GM19240 (cell line): ENCODE measurements at regions not wholly inside any gene's neighbourhood (a gene's known extent, or its start where the extent isn't known, plus 50 kb on each side); places are given as distances from the start of the nearest gene placed in this dataset.

Experiments used
- DNase-seq: peaks from one replicate; pipeline ENCODE4 v3.0.0; 2011; ENCODE audit warnings: low spot score; ENCODE audit not compliant: insufficient read length

DNA sequence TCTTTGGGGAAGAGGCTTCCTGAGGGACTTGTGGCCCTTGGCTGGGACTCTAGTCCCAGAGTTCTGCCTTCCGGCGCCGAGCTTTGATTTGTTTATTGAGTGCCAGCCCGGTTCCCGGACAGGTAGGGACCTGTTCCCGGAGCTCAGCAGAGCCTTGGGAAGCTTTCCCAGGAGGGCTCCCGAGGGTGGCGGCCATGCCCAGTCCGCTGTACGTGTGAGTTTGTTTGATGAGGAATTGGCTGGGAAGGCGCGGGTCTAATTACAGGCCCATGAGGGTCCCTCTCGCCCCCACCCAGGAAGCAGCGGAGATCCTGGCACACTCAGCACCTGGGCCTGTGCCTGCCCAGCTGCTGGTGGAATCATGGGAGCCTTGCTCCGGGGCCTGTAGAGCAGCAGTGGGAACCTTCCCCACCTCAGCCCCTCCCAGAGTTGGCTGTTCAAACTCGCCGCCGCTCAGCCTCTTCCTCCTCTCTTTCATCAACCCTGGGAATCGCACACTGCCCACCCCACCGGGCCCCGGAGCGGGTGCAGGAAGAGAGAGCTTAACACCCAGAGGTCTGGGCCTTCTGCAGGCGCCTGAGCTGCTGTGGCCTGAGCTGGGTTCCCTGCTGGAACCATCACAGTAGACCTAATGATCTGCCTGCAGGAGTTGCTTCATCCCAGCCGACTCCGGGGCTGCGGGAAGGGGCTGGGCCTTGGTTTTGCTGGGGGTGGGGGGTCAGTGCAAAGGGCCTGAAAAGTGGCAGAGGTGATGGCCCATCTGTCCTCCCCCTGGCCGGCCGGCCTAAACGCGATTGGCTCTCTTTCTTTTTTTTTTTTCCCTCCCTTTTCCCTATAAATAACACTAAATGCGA, 313.7 kb downstream of the SEC14L1 start:
- DNase-seq: no peak

DNA sequence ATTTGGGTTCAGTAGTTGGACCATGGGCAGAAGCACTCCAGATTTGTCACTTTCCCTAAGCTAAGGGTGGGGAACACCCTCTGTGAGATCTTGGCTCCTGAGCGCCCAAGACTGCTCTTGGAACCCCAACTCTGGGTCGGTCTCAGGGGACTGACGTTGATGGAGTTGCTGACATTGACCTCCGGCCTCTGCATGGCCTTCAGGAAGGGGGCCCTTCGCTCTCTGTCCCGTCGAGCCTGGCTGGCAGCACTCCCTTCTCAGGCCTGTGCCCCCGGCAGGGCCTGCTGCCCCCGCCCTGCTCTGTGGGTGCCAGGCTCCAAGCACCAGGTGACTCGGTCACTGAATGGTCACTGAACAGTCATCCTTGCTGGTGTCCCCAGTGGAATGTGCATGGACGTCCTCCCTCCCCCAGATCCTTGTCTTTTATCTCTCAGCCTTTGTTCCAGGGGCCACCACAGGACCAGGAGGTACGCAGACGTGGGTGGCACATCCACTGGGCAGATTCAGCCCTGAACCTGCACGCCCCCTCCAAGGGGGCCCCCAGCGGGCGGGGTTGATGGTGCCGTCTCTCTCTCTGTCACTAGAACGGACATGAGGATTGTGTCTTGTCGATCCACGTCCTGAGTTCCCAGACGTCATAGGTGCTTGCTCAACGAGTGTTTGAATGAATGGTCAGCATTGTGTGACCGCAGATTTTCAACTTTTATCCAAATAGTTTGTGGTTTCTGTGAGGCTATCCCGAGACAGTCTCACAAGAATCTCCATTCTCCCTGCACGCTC, 314.5 kb downstream of the SEC14L1 start:
- no peak for DNase-seq

DNA sequence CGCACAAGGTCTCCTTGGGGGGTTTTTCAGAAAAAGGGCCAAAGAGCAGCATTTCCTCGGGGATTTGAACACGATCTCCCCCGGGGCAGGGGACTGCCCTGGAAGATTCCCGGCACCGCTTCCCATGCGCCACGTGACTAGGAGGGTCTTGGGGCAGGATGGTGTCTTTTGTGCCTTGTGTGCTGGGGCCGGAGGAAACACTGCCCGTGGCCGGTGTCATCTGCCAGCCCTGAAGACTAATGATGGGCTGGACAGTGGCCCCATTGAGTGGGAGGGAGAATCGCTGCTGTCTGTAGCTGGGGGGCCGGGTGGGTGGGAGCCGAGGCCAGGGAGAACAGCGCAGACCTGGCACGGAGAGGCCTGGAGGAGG, 315.1 kb downstream of the SEC14L1 start:
- no peak for DNase-seq

DNA sequence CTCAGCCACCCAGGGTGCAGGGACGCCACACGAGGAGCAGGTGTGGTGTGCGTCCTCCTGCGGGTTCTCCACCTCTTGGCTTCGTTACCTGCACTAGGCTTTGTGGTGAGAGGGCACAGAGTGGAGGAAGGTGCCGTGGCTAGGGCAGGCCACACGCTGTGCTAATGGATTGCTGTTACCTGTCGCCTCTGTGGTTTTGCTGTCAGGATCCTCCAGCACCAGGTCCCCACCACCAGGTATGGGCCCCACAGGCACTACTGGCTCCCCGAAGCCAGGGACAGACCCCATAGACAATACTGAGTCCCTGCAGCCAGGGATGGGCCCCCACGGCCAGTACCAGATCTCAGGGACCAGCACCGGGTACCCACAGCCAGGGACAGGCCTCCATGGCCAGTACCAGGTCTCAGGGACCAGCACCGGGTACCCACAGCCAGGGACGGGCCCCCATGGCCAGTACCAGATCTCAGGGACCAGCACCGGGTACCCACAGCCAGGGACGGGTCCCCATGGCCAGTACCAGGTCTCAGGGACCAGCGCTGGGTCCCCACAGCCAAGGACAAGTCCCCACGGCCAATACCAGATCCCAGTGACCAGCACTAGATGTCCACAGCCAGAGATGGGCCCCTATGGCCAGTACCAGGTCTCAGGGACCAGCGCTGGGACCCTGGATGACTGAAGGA, 315.6 kb downstream of the SEC14L1 start:
- no peak for DNase-seq

DNA sequence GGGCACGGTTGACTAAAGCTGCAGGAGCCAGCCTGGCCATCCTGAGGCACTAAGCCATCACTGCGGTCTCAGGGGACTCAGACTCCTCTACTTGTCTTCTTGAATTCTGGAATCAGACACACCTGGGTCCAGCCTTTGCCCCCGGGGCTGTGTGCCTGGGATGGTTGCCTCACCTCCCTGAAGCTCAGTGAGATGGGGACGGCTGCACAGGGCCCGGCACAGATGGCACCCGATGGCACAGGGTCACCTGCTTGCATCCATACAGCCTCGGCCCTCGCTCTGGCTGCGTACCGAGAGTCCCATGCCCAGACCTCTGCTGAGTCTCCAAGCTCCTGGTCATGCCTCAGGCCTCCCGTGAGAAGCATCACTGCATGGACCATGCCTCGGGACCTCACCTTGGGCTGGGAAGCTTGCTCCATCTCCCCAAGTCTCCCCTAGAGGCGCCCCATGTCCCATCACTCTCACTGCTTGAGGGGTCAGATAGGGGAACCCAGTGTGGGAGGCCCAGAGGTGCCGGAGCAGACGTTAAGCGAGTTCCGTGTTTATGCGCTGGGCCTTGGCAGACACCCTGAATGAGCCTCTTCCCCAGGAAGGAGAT, 316.3 kb downstream of the SEC14L1 start:
- no peak for DNase-seq

DNA sequence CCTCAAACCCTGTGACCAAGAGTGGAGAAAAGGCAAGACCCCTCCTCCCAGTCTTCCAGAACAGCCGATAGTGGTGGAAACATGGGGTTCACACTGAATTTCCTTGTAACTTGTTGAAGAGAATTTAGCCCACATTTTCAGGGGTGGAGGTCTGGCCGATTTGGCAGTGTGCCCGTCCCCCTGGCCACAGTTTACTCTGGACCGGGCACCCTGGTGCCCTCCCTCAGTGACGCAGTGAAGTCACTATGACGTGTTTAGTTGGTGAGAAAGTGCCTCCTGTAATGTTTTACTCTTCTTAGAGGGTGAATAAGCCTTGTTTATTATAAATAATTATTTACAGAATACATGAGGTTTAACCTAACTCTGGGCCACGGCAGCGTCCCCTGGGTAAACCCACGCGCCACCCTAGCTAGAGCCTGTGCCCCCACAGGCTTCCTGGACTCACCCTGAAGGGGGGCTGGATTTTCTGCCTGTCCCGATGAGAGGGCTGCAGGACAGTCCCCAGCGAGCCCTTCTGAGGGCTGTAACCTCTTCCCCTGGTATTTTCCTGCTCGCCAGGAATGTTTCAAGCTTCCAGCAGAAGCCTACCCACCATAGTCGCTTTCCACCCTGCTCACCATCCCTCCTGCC, 316.9 kb downstream of the SEC14L1 start:
- DNase-seq: no peak

DNA sequence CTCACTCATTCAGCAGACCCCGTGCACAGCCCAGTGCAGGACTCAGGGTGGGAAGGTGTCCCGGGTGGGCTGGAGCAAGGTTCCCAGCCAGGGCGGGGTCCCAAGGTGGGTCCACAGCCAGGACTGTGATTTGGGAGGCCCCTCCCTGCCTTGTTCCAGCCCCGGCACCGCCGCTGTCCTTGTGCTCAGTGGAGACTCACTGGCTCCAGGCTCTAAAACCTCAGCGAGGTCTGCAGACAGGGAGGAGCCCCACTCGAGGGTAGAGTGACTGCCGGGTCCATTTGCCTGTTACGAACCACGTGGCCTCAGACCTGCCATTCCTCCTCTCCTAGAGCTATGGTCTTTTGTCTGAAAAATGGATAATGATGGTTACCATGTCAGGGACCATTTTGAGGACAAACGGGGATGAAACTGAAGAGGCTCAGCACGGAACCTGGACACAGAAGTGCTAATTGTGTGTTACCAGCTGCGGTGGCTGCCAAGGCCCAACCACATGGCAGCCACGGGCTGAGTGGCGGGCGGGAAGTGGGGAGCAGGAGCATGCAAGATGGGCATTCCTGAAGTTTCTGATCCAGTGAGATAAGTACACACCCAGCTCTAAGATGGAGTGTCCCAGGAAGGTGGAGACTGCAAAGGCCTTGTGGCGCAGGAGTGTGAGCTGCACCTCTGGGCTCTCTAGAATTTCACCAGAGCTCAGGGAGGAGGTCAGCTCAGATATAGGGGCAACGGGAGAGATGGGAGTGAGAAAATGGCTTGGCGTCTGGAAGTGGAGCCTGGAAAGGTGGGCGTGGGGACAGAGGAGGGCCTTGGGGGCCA, 317.6 kb downstream of the SEC14L1 start:
- no peak for DNase-seq

DNA sequence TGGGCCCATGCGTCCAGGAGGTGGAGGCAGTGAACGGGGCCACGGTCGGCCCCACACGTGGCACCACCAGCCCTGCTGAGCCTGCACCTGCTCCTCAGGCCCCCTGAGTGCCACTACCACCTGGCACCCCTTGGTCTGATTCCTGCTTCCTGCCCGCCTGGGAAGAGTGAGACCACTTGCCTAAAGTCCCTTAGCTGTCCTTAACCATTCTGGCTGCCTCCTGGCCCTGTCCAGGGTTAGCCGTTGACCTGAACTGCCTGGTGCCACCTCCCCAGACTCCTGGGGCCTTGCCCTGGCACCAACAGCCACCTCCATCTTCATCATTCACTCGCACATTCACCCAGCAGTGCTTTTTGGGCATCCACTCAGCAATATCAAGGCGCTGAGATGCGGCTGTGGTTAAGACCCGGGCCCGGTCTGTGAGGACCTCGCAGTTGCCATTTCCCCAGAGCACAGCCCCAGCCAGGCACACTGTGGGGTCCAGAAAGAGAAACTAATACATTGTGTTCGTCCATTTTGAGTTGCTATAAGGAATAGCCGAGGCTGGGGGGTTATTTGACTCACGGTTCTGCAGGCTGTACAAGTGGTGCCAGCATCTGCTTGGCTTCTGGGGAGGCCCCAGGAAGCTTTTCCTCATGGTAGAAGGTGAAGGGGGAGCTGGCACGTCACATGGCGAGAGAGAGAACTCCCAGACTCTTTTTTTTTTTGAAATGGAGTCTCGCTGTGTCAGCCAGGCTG, 318.4 kb downstream of the SEC14L1 start:
- DNase-seq: no peak

DNA sequence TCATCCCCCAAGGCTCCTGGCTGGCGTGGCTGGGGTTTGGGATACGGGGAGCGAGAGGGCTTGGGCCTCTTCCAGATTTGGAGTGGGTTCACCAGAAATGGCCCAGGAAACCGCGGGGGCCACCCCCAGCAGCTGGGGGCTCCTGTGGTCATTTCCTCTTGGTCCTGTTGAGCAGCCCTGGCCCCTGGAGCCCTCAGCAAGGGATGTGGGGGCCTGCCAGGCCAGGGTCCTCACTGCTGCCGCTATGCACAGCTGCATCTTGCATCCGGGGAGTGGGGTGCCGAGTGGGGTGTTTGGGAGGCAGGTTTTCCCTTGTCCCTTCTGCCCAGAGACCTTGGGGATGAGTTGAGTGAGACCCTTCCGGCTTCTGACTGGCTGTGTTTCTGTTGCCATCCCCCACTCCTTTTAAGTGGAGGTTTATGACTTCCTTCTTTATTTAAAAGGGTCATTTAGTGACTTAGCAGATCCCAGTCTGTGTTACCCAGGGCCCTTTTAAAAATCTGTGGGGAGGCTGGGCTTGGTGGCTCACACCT, 319.8 kb downstream of the SEC14L1 start:
- no peak for DNase-seq

DNA sequence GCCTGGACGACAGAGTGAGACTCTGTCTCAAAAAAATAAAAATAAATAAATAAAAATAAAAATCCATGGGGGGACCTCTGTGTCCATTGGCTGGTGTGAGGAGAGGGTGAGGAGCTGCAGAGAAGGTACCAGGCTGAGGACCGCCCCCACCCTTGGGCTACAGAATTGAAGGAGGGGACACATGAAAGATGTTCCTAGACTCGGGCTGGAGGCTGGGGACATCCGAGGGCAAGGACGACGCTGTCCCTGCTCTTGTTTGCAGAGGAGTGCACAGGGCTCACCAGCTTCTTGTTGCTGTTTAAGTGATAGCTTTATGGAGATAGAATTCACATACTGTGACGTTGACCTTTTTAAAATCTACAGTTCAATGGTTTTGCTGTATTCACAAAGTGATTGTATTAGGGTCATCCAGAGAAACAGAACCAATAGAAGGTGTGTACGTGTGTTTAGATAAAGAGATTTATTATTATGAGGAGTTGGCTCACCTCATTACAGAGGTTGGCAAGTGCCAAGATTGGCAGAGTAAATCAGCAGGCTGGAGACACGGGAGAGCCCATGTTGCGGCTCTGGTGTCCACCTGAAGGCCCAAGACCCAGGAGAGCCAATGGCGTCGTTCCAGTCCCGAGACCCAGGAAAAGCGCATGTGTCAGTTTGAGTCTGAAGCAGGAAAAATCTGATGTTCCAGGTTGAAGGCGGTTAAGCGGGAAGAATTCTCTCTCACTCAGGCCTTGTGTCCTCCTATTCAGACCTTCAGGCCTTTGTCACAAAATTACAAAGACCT, 320.7 kb downstream of the SEC14L1 start:
- DNase-seq: no peak

DNA sequence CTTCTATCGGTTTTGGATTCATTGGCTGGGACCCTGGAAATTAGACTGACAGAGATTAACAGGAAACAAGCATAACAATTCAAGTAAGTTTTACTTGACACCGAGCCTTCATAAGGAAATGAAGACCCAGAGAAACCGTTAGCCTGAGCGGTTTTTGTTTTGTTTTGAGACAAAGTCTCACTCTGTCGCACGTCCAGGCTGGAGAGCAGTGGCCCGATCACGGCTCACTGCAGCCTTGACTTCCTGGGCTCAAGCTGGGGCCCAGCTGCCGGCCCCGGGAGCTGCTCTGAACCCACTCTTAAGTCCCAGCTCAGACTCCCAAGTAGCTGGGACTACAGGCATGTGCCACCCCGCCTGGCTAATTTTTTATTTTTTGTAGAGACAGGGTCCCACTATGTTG, 321.3 kb downstream of the SEC14L1 start:
- DNase-seq: no peak

DNA sequence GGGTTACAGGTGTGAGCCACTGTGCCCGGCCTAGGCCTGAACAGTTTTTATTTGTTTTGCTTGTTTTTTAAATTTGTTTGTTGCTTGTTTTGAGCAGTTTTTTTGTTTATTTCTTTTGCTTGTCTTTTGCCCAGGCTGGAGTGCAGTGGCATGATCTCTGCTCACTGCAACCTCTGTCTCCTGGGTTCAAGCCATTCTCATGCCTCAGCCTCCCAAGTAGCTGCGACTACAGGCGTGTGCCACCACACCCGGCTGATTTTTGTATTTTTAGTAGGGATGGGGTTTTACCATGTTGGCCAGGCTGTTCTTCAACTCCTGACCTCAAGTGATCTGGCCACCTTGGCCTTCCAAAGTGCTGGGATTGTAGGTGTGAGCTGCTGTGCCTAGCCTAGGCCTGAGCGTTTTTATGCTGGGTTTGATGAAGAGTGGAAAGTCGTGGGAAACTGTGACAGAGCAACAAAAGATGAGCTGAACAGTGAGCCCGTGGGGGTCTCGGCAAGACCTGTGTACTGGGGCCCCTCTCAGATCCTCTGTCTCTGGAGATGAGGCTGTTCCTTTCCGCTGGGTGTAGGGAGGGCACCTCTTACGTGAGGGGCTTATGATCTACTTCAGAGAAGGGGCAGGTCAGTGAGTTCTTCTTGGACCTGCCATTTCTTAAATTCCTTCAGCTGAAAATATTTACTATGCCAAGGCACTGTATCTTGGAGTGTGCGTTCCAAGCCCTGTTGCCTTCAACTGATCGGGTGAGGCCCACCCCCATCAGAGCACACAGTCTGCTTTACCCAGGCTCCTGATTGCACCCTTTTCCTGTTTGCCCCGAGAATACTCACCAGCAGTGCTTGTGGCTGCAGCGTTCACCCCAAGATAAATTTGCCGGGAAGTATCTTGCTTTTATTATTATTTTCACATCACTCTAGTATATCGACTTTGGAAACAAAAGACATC, 322.1 kb downstream of the SEC14L1 start:
- no peak for DNase-seq

DNA sequence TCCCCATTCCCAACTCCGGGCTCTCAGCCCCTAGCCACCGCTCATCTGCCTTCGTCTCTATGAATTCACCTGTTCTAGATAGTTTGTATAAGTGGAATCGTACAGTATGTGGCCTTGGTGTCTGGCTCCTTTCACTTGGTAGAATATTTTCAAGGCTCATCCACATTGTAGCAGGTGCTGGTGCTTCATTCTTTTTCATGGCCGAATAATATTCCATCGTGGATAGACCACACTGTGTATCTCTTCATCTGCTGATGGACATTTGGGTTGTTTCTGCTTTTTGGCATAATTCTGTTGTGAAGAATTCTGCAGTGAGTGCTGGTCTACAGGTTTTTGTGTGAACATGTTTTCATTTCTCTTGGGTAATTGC, 324.2 kb downstream of the SEC14L1 start:
- DNase-seq: no peak

DNA sequence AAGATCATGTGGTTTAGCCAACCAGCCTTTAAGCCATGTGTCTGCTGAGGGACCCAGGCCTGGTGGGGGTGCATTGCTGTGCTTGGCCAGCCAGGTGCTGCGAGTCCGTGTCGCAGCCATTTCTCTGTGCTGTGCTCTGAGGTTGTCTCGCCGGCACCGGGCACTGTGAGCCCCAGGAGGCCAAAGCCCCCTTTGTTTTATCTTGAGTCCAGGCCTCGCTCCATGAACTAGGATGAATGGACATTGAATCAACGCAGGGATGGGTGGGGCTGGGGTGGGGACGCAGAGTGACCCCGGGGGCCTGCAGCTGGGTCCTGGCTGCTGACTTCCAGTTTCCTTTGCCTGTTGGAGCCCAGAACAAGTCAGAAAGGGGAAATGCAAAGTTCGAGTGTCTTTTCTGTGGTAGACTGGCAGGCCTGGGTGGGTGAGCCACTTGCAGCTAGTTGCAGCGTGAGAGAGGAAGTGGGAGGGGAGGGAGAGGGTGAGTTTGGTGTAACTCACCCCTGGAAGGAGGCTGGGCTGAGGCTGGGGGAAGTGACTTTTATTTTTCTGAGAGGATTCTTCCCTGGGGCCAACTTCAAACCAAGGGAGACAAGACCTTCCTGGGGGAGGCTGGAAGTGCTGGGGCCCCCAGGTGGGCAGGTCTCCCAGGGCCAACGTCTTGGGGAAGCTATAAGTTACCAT, 324.7 kb downstream of the SEC14L1 start:
- DNase-seq: peak; percentile 79

DNA sequence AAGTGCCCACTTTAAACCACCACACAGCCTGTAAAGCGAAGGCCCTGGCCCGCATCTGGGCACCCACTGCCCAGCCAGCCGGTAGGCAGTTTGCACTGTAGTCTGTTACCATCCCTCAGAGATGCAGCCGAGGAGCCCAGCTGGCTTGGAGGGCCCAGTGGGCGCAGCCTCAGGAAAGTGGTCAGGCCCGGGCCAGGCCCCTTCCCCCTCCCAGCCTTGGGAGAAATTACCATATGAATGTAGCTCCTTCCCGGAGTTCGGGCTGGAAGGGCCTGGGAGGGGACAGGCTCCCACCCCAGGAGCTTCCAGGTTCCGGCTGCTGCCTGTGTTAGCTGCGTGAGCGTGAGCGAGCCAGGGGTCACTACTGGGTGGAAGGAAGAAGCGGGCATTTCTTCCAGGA, 325.4 kb downstream of the SEC14L1 start:
- no peak for DNase-seq

DNA sequence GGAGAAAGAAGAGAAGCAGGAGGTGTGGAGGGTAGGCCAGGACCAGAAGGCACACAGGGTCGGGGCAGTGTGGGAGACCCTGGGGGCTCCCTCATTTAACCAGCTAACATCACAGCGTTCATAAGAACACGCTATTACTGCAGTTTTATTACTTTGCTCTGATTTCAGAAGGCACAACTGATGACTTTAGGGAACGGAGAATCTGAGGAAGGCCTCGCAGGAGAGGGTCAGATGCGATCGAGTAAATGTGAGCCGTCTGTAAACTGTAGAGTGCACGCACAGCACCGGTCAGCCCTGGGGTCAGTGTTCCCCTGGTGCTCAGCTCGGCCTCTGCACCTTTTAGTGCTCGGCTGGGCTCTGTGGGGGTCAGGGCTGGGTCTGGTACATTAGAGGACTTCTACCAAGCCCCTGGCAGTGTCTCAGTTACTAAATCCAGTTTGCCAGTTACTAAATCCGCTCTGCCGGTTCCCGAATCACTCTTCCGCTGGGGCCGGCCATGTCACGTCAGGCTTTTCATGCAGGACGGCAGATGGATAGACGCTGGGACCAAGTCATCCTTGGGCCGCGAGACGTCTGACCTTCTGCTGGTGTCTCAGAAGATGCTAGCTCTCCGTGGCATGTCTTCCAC, 325.9 kb downstream of the SEC14L1 start:
- DNase-seq: no peak

DNA sequence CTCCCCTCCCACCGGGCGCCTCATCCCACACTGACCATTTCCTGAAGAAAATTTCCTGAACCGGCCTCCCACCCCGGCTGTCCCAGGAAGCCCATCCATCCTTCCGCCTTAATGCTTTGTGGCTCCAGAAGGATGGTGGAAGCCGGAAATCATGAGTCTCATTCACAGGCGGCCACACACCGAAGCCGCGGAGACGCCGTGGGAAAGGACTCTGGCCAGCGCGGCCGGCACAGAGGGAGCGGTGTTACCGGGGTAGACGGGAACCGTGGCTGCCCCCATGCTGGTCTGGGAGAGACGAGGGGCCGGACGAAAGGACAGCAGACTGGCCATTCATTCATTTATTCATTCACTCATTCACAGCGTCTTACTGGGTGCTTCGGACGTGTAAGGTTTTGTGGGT, 326.8 kb downstream of the SEC14L1 start:
- DNase-seq: no peak
